GM19099 (cell line): ENCODE measurements at regions not wholly inside any gene's neighbourhood (a gene's known extent, or its start where the extent isn't known, plus 50 kb on each side); places are given as distances from the start of the nearest gene placed in this dataset.

Experiments used
- POLR2A ChIP-seq: IDR thresholded peaks from 3 replicates; pipeline ENCODE4 v1.6.1; 2011; ENCODE audit warnings: low read depth; ENCODE audit not compliant: insufficient read length; ENCODE audit errors: extremely low read depth

DNA sequence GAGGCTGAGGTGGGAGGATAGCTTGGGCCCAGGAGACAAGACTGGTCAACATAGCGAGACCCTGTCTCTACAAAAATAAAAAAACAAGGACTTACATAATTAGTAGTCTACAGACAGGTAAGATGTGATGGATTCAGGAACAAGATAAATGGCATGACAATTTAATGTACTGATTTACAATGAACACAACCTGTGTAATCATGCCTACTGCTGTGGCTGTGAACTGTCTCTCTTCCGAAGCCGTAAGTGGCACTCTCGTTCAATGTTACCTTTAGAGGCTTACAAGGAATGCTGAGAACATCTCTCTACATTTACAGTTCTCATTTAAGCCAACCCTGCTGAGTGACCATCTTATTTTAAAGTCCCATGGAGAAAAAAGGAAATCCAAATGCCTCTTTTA is 134.8 kb upstream of the PRDM1 start:
- TF ChIP-seq POLR2A, result no peak

DNA sequence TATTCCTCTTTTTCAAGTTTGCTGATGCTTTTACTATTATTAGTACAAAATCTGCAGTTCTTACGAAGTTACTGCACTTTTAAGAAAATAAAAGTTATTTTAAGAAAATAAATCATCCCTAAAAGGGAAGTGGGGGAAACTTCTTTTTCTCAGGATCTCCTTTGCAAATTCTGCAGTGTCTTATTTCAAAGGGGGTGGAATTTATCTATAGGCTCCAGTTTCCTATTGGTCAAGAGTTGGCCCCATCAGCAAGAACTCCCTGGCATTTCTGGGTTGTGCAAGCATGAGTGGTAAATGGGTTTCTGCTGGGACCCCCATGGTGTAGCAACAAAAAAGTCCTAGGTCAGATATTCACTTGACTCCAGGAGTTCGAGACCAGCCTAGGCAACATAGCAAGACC is 136.3 kb upstream of the PRDM1 start:
- TF ChIP-seq POLR2A, result no peak

DNA sequence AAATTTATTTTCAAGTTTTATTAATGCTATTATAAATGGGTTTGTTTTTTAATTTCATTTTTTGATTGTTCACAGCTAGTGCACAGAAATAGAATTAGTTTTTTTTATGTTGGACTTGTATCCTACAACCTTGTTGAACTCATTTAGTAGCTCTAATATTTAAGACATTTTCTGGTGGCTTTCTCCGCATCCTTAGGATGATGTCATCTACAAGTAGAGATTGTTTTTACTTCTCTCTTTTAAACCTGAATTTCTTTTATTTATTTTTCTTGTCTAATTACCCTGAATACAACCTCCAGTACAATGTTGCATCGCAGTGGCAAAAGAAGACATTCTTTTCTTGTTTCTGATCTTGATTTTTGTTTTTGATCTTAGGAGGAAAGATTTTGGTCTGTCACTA is 142.6 kb upstream of the PRDM1 start:
- no peak for TF ChIP-seq POLR2A

DNA sequence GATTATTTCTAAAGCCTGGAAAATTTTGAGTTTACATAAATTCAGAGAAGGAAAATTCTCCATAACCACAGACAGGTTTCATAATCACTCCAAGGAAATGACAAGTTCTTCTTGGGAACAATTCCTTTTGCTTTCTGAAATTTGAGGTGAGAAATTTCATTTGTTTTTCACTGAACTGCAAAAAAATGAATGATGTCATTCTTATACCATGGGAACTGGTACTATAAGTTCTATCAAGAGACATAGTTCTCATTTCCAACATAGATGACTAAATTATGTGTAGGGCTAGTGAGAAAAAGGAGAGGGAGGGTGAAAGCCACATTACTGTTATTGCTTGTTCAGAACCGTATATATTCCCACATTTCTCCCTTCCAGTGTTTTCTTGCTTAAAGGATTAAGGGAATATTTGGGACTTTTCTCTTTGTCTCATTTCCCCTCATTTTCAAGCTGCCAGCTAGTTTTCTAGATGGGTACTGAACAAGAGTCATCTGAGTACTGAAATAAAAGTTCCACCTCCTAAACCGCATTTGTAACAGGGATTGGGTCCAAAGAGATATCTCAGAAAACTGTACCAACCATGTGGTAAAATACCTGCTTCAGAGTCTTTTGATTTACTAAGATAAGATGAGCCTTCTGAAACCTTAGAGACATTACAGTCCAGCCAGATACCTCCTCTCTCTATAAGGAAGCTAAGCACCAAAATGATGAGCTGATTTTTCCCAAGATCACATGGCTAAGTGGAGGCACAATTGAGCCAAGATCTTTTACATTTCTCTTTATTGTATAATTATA is 144.3 kb upstream of the PRDM1 start:
- TF ChIP-seq POLR2A, result no peak

- TF ChIP-seq POLR2A, result no peak
Observed at GRCh38 chr6:105940990-105941389, 145.1 kb upstream of the PRDM1 start.

- TF ChIP-seq POLR2A, result no peak
Observed at GRCh38 chr6:105936972-105937371, 149.2 kb upstream of the PRDM1 start.

GRCh38 chr6:105935416-105935815 is 150.7 kb upstream of the PRDM1 start:
- no peak for TF ChIP-seq POLR2A

- no peak for TF ChIP-seq POLR2A
Observed at GRCh38 chr6:105934708-105935107, 151.4 kb upstream of the PRDM1 start.

- TF ChIP-seq POLR2A, result no peak
Observed at GRCh38 chr6:105932440-105932839, 153.7 kb upstream of the PRDM1 start.

DNA sequence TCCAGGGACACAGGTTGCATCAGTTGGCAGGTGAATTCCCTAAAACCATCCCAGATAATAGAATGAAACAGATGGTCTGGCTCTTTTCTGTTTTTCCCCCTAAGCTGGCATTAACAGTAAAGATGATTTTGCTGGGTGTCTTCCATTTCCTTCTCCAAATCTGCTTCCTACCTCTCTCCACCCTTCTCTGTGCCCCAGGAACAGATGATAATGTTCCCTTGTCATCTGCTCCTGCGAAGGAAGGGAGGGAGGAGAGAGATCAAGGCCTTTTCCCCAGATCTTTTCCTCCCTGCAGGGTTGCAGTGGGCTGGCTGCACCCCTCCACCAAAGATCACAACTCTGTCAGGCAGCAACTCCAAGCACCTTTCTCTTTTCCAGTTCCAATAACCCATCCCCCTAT is 156.5 kb upstream of the PRDM1 start:
- no peak for TF ChIP-seq POLR2A

DNA sequence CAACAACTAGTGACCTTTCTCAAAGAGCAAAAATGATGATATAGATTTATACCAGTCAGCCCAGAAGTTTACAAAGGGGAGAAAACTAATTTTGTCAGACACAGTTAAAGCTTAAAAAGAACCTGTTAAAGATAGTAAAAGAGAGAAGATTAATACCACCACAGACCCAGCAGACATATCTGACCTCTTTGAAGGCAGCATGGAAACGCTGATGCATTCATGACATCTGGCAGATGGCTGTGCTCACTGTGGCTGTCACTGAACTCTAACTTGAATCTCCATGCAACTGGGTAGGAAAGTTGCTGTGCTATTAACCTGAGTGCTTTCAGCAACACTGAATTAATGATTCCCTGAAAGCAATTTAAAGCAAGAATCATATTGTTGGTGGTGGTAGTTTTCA is 159.8 kb upstream of the PRDM1 start:
- no peak for TF ChIP-seq POLR2A

- TF ChIP-seq POLR2A, result no peak
Observed at GRCh38 chr6:105925706-105926105, 160.4 kb upstream of the PRDM1 start.

- TF ChIP-seq POLR2A, result no peak
Observed at GRCh38 chr6:105921781-105922180, 164.4 kb upstream of the PRDM1 start.

DNA sequence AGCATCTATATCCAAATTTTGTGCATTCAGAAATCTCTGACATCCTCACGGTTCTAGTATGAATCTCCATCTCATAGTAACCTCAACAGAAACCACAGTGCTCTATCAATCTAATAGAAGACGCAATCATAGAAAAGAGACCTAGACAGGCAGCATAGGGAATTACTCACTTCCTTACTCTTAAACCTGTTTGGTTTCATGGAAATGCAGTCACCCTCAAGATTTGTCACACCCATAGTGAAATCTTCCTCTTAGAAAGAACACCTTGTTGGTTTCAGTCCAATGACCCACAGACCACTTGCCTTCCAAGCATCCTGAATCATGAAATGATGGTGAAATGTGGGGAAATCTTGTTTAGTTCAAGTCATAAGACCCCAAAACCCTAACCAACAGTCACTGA is 166.1 kb upstream of the PRDM1 start:
- no peak for TF ChIP-seq POLR2A

- TF ChIP-seq POLR2A, result no peak
Observed at GRCh38 chr6:105917038-105917695, 169.0 kb upstream of the PRDM1 start.

DNA sequence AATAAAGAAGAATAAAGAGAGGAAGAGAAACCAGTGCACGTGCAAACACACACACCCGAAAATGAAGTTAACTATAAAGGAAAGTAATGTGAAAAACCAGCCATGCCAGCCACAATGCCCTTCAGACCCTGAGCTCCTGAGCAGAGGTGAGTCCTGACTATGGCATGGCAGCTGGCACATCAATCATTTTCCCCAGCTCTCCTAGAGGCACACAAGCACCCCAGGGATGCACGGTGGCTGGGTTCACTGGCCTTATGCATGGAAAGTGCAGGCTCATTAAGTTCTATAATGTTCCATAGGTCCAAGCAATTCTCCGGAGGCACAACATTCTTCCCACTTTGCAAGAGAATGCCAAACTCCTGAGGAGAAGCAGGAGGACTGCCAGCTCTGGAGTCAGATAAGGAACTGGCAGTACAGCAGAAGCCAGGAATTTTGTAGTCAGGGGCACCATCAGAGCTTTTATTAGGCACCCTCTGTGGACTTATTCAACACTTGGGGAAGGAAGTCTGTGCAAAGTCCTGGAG is 175.0 kb upstream of the PRDM1 start:
- TF ChIP-seq POLR2A, result no peak
